ENCODE measurements at regions not wholly inside any gene's neighbourhood (a gene's known extent, or its start where the extent isn't known, plus 50 kb on each side); places are given as distances from the start of the nearest gene placed in this dataset.

DNA sequence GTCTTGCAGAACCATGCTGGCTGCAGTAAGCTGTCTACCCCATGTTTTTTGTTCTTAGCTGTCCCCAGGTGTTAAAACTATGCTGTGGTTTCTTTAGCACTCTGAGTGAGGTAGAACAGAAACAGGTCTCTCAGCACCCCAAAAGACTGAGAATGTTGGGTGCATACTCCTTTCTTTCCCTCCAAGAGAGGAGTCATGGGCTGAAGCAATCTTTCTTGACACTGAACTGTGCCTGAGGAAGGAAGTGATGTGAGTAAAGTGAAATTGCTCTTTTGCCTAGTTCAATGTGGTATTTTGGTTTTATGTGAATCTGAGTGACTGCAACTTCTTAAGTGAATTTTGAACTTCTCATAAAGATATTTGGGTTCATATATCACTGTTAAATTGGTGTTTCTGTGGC lies 138.0 kb upstream of the MCHR2 start:
- DNase-seq, result no peak

DNA sequence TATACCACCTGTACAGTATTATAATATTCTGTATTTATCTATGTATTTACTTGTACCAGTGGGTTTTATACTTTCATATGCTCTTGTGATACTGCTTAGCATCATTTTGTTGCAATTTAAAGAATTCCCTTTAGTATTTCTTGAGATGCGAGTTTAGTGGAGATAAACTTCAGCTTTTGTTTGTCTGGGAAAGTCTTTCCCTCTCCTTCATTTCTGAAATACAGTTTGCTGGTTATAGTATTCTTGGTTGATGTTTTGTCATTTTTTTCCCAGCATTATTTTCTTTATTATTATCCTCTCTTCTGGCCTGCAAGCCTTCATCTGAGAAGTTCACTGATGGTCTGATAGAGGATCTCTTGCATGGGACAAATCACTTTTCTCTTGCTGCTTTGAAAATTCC lies 136.6 kb upstream of the MCHR2 start:
- DNase-seq, result no peak

DNA sequence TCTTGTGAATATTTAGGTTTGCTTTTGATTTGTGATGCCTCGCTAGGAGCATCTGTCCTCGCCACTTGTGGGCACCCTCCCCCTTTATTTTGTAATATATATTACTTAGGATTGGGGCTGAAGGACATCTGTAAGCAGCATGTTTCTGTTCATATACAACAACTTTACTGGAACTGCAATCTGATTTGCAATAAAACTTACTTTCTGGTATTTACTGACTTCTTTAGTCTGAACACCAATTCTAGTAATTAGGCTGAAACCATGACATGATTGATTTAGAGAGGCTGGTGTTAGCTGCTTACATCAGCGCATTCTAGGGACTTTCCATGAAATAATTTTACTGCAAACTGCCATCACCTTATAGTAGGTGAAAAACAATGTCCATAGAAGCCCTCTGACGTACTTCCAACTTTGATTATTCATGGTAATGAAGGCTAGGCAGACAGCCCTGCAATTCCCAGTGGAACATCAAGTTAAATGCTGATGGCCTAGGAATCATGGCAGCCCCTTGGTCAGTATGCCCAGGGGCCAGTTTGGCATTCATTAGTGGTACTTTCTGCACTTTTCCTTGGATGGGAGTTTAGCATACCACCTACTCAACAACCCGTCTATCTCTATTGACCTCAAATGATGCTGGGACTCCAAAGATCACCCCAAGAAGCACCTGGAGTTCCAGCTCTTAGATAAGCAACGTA lies 132.9 kb upstream of the MCHR2 start:
- DNase-seq, result no peak

DNA sequence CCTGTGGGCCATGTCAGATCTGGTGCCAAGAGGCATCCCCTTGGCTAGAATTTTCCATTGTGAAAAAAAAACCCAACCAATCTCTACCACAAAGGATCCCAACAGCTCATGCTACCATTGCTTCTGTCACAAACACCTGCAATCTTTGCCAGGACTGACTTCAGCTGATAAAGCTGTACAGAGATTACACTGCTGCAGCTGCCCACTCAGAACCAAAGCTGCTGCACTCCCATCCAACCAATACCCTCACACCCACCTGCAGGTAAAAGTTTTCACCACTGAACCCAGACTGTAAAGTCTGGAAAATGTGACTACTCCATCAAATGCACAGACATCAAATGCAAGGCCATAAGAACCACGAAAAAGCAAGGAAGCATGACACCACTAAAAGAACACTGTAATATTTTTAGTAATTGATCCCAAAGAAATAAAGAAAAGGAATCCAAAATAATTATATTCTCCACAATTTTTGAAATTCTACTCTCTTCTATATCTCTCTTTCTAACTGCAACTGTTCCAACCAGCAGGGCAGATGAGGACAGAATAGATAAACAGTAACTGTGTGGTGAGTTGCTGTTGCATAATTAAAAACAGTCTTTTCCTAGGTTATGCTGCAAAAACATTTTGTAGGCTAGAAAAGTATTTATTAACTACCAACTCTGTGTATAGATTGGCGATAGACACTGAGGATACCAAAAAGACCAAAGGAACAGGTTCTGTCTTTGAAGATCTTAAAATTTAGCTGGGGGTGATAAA lies 128.0 kb upstream of the MCHR2 start:
- DNase-seq, result no peak

DNA sequence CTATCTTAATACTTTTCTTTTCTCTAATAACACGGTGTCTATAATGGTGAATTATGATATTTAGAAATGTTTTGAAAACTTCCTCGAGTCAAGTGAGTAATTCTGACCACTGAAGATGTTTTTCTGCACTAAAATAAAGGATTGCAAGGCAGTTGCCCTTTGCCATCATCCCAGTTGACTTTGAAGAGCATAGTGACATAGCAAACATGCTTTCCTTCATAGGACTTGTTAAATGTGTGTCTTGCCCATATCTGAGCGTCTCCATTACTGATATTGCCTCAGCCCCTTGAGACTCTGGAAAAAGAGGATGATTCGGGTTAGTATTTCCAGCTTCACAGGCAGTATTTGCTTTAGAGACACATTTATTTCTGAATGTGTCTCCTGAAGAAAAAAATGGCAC lies 125.2 kb upstream of the MCHR2 start:
- no peak for DNase-seq

DNA sequence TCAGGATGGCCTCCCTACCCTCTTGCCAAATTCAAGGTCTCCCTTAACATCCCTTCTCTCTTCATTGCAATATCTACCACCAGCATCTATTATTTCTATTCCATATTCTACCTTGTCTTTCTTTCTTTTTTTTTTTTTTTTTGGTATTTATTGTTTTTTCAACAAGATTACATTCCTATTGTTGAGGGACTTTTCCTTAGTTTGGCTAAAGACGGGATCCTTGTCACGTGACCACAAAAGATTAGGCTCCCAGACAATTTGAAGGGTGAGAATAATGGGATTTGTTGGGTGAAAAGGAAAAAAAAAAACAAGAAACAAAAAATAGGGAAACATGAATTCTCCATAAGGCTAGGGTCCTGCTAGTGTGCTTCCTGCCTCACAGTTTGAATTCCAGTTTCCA lies 124.3 kb upstream of the MCHR2 start:
- no peak for DNase-seq

DNA sequence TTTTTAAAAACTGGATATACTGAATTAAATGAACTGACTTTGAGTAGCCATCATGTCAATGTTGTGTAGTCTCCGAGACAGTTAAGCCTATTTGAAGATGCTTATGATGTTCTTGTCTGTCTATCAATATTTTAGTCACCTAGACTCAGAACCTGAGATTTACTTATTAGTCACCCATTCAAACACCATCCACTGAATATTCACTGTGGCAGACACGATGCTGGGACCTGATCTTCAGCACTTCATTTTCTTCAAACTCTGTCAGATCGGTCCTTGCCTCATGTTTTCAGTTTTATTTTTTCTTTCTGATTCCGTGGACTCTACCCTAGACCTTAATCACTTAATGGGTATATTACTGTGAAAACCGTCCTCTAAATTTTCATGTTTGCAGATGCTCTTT lies 123.7 kb upstream of the MCHR2 start:
- DNase-seq, result no peak

DNA sequence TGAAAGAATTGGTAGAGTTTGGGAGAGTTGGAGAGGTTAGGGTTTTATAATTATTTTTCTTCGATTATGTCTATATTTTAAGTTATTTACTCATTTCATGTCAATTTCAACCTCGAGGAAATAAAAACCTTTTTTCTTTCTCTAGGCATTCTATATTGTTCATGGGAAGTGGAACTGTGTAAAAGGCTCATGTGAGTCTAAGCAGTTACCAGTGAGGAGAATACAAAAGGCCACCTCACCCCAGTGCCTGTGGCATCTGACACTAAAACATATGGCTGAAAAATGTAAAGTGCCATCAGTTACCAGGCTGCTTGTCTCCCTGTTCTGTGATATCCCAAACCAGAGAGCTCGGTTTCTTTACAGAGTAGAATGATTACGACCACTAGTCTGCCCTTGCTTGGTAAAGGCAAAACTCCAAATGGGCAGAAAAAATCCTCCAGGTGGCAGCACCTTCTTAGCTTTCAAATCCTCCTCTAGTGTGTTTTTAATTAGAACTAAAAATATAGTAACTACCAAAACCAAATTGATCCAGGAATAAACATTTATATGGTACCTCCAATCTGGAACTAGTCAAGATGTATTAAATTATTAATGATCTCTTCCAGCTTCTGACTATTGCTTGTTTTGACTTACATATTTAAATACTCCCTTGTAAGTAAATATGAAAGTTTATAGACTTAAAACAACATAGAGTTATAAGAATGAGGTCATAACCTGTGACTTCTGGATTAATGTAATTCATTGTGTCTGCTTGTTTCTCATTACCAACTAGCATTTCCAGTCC lies 122.6 kb upstream of the MCHR2 start:
- DNase-seq, result peak; percentile 46

DNA sequence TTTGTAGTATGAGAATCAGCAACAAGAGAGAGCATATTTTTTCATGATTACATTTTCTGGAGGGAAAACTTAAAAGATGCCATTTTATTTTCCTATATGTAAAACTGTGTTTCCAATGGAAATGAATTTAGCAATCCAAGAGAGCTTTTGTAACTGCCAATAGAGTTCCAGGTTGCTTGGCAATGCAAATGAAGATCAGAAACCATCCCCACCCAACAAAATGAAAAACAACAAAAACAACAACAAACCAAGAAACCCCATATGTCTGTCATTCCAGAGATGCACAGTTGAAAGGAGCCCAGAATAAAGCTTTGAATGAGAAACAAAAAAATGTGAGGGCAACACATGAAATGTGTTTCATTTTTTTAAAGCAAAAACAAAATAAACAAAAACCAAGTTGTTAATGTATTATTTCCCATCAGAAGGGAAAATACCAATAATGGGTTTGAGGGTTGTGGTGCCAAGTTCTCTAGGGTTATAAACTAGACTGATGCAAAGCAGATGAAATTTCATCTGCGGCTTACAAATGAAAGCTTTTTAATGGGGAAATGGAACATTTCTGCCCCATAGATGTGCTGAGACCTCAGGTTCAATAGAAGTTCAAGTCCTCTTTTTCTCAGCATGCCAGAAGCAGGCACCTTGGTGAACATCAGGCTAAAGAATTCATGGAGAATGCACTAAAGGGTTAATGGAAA lies 121.5 kb upstream of the MCHR2 start:
- no peak for DNase-seq

DNA sequence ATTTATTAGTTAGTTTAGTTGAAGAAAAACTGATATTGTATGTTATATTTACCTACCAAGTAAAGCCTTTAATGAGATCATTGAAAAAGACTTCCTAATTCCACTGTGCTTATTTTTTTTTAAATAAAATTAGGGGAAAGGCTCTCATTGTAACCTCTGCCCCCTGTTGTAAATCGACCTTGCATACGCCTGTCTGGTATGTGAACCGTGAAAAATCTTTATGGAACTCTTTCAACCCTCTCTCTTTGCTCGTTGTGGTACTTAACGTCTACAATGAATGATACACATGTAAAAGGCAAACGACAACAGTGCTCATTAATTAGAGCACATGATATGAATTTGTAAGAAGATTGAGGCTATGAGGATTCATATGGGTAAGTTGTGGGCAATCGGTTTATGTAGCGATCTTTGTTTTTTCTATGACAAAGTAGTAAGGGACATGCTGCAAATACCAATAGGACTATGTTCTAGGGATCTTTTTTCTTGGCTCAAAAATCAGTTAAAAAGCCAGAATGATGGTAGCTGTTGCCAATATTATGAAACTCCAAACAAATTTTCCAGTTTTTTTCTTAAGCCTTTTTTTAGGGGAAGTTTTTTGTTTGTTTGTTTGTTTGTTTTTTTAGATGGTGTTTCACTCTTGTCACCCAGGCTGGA lies 119.0 kb upstream of the MCHR2 start:
- DNase-seq, result no peak

DNA sequence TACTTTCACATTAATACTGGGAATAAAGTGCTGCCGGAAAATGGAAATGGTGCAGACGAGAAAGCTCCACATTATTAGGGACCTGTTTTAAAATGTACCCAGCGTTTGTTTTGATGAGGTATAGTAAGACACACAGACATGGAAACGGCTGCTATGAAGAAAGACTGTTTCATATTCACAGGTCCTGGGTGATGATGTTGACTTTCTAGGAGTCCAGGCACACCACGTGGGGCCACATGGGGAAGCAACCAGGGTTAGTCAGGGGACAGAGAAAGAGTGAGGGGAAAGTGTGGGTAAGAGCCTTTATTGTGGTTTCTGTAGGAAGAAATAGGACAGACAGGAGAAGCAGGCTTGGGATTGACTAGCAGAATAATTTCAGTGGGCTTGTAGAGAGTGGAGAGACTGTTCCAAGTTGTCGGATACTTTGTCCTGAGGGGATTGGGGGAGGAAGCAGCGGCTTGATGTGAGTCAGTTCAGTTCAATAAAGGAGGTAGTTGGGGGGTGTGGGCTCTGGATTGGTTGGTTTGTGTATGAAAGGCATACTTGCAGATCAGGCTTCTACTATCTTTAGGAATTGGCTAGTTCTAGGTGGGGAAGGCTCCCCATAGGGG lies 112.0 kb upstream of the MCHR2 start:
- no peak for DNase-seq

DNA sequence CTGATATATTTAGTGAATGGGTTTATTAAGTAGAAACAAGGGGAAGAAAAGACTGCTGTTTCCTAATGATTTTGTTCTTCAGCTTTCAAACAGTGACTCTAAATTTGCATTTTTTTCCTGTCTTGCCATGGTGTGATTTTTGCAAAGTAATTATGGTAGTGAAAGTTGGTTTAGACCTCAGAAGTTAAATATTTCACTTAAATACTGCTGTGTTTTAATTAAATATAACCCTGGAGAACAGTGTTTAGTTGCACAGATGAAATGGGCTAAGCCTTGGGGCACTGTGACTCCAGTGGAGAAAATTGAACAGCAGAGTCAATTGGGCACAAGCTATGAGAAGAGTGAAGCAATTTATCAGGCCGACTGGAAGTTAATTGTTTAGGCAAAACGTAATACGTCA lies 111.1 kb upstream of the MCHR2 start:
- DNase-seq, result no peak

DNA sequence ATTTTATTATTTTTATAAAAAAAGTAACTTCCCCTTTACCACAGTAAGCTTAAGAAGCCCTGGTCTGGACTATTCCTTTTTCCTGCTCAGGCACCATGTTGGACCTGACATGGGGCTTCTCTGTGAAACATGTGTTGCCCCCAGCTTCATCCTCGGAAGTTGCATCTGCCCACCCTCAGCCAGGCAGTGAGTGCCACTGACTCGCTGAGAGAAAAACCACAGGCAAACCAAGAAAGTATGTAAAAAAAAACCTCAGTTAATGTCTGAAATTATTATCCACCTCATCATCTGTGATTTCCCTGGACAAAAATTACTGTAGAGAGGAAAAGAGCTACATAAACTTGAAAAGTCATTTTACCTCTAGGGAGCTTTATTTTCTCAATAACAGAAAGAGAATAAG lies 109.9 kb upstream of the MCHR2 start:
- no peak for DNase-seq

DNA sequence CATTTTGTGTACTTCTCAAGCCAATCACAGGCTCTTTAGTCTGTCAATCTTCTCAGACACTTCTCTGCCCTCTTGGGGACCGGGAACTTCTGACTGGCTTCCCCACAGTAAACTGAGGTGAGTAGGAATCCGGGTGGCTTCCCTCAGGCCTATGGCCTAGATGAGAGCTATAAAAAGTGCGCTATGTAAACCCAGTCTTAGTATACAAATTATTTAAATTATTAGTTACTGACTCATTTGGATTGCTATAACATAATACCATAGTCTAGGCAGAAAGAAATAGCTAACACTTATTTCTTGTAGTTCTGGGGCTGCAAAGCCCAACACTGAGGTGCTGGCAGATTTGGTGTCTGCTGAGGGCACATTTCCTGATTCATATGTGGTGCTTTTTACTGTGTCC lies 109.2 kb upstream of the MCHR2 start:
- DNase-seq, result no peak

DNA sequence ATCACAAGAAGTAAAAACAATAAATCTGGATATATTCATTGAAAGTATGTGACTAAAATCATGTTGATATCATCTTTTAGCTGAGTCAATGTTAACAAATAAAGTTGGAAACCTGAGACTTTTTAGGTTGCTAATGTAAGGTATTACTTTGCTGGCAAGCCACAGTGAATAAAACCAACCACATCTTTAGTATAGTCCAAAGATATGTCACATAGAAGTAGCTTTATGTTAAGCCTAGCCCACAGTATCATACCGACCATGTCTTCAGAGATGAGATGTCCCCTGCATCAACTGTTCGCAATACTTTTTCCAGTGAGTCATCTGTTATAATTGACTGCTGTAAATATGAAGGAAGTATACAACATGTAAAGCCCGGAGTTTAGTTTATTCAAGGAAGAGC lies 107.6 kb upstream of the MCHR2 start:
- DNase-seq, result no peak

DNA sequence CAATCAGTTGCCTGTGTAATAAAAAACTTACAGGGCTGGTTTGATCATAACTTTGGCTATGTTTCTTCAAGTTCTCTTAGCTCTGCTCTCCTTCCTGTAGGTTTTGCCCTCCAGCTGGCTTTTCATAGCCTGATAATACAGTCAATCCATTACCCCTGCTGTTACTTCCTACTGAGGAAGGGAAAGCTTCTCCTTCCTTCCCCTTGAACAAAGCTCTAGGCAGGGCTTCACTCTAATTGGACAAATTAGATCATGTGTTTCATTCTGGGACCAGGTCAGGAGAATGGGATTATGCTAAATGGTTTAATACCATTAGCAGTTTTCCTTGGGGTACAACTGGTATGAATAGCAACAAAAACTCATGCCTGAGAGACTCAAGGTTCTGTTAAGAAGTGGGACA lies 106.8 kb upstream of the MCHR2 start:
- no peak for DNase-seq

DNA sequence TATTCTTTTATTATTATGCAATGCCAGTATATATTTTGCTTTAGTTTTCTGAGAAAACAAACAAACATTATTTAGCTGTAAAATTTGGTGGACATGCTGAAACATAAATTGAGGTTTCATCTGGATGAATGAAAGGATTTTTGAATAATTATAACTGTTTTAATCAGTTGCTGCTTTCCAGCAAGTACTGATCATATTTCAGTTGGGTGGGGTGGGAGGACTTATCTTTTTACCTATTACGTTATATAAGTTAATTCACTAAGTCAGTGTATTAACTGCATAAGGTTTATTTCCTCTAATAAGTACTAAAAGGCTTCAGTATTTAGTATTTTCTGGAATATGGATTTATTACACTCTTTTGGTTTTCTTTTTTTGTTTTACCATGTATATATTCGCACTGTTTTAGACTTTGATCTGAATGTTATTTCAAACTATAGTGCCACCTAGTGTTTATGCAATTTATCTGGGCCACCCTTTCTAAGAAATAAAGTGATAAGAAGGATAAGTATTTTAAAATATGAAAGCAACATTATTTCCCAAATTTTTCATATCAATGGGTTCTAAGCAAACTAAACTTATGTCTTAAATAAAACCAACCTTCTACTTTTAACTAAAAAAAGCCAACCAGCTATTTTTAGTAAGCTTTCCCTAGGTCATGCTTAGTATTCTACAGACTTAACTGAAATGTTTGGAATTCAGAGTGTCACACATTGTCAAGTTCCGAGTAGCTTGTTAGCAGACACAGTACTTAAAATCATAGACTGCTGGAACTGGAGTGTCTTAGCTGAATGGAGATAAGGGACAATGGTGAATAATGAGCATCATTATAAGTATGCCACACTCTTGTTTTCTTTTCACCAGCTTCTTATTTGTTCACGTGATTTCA lies 105.4 kb upstream of the MCHR2 start:
- no peak for DNase-seq

DNA sequence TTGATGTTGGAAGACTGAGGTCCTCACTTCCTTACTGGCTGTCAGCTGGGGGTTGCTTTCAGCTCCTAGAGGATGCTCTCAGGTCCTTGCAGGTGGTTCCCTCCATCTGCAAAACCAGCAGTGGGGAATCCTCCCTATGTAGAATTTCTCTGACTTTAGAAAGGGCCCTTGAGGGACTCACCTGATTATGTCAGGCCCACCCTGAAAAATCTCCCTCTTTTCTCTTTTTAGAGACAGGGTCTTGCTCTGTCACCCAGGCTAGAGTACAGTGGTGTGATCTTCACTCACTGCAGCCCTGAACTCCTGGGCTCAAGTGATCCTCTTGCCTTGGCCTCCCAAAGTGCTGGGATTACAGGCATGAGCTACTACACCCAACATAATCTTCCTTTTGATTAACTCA lies 102.9 kb upstream of the MCHR2 start:
- DNase-seq, result no peak

DNA sequence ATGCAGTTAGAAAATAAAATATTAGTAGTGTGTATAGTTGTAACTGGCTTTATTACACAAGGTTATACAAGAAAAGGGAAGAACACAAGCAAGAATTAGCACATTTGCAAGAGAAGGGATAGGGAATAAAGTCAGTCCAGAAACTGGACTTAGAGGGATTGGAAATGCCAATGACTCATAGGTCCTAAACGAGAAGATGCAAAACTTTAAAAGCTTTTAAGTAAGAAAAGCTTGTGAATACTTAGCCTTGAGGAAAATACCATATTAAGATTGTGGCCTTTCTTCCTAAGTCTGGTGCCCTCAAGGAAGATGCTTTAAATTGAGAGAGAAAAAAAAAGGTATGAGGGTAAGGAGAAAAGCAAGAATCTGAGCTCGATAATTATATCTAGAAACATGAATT lies 102.3 kb upstream of the MCHR2 start:
- DNase-seq, result no peak

DNA sequence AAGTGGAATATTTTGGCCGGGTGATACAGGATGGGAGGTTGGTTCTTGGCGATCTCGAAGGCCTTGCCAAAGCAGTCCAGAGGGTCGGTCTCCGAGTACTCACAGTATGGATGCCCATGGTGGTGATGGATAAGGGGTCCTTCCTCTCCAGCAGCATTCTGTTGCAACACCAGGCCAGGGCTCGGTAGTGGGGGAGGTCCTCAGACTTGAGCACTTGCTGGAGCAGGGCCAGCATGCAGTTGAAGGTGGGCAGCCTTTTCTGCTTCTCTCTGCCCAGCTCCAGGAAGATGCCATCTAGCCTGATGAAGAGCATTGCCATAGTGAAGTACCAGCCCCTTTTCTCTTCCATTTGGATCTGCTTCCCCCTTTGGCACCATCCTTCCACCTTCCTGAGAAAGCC lies 99.4 kb upstream of the MCHR2 start:
- no peak for DNase-seq

DNA sequence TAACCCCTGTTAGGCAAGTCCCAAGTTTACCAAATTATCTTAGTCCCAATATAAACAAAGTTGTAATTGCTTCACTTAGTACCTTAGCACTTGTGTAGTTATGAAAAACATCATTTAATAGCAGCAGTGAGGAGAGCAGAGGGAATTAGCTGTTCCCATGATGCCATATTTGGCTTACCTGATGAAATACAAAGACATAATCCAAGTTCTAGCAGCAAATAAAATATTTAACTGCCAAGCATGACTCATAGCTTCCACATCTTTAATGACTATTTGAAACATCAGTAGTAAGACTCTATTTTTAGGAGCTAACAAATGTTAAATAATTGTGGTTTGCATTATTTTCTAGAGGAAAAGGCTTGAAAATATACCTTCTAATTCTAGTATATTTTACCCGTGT lies 94.0 kb upstream of the MCHR2 start:
- no peak for DNase-seq

DNA sequence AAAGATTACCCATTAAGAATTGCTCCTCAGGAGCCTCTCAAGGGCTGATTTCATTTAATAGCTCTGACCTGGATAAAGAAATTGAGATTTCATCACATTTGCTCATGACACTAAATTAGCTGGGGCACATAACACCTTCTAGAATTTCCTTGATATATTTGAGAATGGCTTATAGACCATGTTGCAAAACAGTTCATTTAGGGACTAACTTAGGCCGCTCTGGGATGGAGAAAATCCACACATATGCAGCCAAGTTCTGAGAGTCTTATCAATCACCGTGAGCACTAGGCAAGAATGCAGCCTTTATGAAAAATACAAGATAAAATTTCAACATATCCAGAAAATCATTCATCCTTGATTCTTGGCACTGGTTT lies 91.0 kb upstream of the MCHR2 start:
- DNase-seq, result no peak
